Cardiac fibroblast (primary cell): ENCODE measurements at regions not wholly inside any gene's neighbourhood (a gene's known extent, or its start where the extent isn't known, plus 50 kb on each side); places are given as distances from the start of the nearest gene placed in this dataset.

ENCODE experiments used
- DNase-seq, 2 donors: peaks; one replicate each; pipeline versions ENCODE4 v3.0.0 to v3.0.0-alpha.2; 2010; ENCODE audit warnings: low read depth in 2 of 2
- H3K4me3 ChIP-seq, 2 donors: replicated peaks in 1 of 2; 1 replicate in 1 of 2; 2 replicates in 1 of 2; pipeline ENCODE4 v1.5.1; 2011; ENCODE audit warnings: low read depth in 2 of 2, low read length in 2 of 2, mild to moderate bottlenecking in 2 of 2, moderate library complexity in 1 of 2
- TF ChIP-seq, protein P1 (sequence below): IDR thresholded peaks from one replicate; pipeline ENCODE4 v1.5.1; 2011; ENCODE audit warnings: low read depth, mild to moderate bottlenecking, low read length, inconsistent platforms

DNA sequence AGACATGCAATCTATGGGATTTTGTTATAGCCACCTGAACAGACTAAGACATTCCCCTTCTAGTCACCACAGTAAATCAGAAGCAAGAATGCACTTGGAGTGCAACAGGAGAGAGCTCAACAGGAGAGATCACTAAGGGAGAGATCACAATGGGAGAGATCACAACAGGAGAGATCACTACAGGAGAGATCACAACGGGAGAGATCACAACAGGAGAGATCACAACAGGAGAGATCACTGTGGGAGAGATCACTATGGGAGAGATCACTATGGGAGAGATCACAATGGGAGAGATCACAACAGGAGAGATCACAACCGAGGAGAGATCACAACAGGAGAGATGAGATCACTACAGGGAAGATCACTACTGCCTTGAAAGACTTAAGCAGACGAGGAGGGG lies 238.5 kb upstream of the PITRM1 start:
- H3K4me3 ChIP-seq = no peak overlapping the region
- TF ChIP-seq, protein P1, sequence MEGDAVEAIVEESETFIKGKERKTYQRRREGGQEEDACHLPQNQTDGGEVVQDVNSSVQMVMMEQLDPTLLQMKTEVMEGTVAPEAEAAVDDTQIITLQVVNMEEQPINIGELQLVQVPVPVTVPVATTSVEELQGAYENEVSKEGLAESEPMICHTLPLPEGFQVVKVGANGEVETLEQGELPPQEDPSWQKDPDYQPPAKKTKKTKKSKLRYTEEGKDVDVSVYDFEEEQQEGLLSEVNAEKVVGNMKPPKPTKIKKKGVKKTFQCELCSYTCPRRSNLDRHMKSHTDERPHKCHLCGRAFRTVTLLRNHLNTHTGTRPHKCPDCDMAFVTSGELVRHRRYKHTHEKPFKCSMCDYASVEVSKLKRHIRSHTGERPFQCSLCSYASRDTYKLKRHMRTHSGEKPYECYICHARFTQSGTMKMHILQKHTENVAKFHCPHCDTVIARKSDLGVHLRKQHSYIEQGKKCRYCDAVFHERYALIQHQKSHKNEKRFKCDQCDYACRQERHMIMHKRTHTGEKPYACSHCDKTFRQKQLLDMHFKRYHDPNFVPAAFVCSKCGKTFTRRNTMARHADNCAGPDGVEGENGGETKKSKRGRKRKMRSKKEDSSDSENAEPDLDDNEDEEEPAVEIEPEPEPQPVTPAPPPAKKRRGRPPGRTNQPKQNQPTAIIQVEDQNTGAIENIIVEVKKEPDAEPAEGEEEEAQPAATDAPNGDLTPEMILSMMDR = no peak
- DNase-seq = no peak

DNA sequence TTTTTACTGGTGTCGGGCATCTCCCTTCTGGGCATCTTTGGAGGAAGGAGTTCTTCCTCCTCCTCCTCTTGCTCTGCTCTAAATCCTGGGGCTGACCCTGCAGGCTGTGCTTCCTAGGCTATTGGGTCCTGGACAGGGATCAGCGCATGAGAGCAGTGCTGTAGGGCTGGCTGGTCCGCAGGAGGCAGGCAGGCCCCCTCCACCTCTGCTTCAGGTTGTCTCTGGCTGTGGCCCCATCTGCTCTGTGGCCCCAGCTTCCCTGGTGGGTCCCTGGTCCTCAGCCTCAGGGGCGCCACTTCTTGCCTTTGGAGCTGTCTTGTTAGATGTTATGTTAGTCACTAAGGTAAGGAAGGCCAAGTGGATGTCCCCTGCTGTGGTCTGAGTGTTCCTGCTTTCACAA lies 237.3 kb upstream of the PITRM1 start:
- TF ChIP-seq, protein P1 = no peak
- no peak for DNase-seq
- no peak overlapping the region for H3K4me3 ChIP-seq

DNA sequence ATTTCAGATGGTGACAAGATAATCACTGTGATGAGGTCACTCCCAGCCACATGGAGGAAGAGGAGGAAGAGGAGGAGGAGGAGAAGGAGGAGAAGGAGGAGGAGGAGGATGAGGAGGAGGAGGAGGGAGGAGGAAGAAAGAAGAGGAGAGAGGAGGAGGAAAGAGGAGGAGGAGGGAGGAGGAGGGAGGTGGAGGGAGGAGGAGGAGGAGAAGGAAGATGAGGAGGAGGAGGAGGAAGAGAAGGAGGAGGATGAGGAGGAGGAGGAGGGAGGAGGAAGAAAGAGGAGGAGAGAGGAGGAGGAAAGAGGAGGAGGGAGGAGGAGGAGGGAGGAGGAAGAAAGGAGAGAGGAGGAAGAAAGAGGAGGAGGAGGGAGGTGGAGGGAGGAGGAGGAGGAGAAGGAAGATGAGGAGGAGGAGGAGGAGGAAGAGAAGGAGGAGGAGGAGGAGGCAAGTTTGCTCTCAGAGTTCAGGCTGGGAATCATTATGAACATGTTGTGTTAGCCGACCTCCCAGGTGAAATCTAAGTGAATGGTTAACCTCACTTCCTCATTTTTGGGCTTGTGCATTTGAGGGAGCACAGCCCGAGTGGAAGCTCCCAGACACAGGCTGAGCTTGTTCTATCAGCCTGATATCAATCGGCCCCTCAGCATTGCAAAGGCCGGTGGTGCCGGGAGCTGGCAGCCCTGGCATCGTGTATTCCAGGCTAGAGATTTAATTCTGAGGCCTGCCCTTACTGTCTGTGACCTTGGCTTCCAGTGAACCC lies 236.2 kb upstream of the PITRM1 start:
- no peak overlapping the region for H3K4me3 ChIP-seq
- TF ChIP-seq, protein P1 = no peak
- DNase-seq = no peak

DNA sequence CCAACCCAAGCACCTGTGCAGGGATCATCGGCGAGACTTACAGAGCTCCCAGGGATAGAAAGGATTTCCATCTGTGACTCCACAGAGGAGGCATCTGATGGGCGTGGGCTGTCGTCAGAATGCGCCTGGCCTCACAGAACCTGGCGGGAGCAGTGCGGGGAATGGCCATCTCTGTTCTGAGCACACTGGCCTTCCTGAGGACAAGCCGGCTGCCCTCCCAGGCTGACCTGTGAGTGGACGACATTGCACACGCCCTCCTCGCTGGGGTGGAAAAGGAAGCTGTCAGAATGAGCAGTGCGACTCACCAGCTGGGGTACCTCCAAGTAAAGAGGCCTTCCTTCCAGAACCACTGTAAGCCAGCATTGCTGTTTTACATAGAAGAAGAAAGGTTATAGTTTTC lies 234.6 kb upstream of the PITRM1 start:
- H3K4me3 ChIP-seq = no peak overlapping the region
- DNase-seq = peak; percentile 38 to 48
- TF ChIP-seq, protein P1 = no peak

DNA sequence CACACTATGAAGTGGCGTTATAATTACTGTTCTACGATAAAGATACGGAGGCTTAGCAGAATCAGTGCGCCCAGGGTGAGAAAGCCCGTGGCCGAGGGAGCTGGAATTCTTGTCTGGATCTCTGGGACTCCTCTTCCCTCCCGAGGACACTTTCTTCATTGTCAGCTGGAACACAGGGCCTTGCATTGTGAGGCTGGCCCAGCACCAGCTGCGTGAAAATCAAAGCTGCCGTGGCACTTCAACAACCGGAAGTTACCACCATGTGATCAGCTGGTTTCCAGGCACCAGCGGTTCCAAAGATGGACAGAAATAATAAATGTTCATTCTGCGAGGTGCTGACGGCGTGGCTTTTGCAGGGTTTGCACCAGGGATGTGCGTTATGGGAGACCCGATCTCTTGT lies 234.0 kb upstream of the PITRM1 start:
- no peak overlapping the region for H3K4me3 ChIP-seq
- TF ChIP-seq, protein P1 = no peak
- no peak for DNase-seq

DNA sequence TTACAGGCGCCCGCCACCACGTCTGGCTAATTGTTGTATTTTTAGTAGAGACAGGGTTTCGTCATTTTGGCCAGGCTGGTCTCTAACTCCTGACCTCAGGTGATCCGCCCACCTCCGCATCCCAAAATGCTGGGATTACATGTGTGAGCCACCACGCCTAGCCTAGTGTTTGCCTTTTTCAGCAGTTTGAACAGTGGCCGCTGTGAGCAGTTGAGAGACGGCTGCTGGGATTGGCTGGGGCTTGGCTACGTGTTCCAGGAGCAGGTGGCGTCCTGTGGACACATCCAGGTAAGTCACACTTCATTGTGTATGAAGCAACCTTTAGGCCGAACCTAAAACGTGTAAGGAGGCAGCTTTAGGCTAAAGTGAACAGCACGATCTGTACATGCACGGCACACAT lies 231.8 kb upstream of the PITRM1 start:
- no peak for DNase-seq
- no peak overlapping the region for H3K4me3 ChIP-seq
- TF ChIP-seq, protein P1 = no peak
